Left cardiac atrium (tissue), 4 donors: ENCODE measurements at regions not wholly inside any gene's neighbourhood (a gene's known extent, or its start where the extent isn't known, plus 50 kb on each side); places are given as distances from the start of the nearest gene placed in this dataset.

Experiments used
- ATAC-seq, 2 donors: fragments of 200-7000 bp; cut with Tn5 transposase; one replicate each; pipeline ENCODE4 v1.9.1; 2020; ENCODE audit warnings: mild to moderate bottlenecking in 2 of 2, moderate library complexity in 2 of 2
- DNase-seq: peaks from one replicate; pipeline ENCODE4 v3.0.0-alpha.2; 2020
- intact Hi-C, 2 donors: fragments of 100-400 bp; cut with DNase I; formaldehyde crosslinking; loops; one replicate each; pipeline versions ENCODE4 v1.14.1 to v1.15.1; 2022 to 2023
- donor health status: DM: no; HTN: yes; CAD: no.
- donor health status: DM: no; HTN: yes; CAD: no; lungs with severe emphysema.
- donor health status: DM: yes; HTN: yes; CAD: no.
- donor health status: Dilated cardiomyopathy.

GRCh38 chr16:85361441-85362118, 249.3 kb upstream of the CIBAR2 start:
- DNase-seq = peak; percentile 67
- ATAC-seq = peak; percentile 71 to 75
- intact Hi-C loops = no loop called here

DNA sequence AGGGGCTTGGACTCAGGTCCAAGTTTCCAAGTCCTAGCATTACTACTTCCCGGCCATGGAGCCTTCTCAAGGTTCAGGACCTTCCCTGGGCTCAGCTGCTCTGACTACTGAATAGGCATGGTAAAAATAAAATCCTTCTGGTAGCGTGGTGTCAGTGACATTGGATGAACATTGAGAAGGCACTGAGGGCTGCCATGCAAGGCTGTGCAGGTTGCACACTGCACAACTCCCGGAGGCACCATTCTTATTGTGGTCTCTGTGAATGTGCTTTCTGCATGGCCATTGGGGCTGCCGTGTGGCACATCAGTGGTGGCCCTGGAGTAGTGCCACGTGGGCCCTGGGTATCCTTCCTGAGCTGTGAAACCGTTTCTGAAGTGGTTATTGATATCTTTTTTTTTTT, 250.2 kb upstream of the CIBAR2 start:
- intact Hi-C loops = no loop called here
- DNase-seq (no peak), ATAC-seq (no peak)

- ATAC-seq (no peak), DNase-seq (no peak)
- intact Hi-C loops = no loop called here
Measured at GRCh38 chr16:85363427-85363826, 249.7 kb upstream of the GSE1 start.

DNA sequence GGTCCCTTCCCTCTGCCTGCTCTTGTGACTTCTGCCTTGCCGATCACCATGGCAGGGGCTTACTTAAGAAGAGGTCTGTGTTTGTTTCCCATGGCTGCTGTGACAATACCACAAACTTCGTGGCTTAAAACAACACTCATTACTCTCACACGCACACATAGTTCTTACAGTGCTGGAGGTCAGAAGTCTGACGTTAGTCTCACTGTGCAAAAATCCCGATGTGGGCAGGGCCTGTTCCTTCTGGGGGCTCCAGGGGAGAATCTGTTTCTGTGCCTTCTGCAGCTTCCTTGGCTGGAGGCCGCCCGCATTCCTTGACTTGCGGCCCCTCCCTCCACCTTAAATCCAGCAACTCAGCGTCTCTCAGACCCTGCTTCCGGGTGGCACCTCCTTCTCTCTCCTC, 249.2 kb upstream of the GSE1 start:
- ATAC-seq (no peak), DNase-seq (no peak)
- intact Hi-C loops = no loop called here

DNA sequence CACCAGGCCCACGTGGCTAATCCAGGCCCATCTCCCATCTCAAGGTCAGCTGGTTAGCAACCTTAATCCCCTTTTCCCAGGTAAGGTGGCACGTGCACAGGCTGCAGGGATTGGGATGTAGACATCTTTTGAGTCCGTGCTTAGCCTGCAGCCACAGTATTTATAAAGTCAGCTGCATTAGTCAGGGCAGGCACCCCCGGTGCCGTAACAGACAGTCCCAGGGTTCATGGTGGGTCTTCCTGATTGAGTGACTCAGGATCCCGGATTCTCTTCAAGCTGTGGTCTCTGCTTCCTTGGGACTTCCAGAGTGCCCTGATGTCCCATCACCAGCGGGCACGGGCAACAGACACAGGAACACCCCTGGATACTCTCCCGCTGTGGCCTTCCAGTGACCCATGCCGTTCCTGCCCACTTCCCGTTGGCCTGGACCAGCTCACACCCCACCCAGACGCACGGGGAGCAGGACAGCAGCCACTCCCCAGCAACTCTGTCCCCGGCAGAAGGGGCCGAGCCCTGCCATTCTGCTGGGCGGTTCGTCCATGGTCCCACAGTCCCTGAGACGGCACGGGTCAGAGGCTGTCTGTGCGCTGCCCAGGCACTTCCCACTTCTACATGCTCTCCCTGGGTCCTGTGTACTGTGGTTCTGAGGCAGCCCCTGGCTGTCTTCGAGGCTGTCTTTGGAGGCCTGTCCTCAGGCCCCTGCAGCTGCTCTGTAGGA, 248.6 kb upstream of the GSE1 start:
- intact Hi-C loops = no loop called here
- no peak for ATAC-seq
- DNase-seq = no peak

- no peak for DNase-seq
- no peak for ATAC-seq
- intact Hi-C loops = no loop called here
Measured at GRCh38 chr16:85365120-85365519, 248.0 kb upstream of the GSE1 start.

GRCh38 chr16:85366031-85366763, 246.9 kb upstream of the GSE1 start:
- intact Hi-C loops = no loop called here
- ATAC-seq (no peak), DNase-seq (no peak)

DNA sequence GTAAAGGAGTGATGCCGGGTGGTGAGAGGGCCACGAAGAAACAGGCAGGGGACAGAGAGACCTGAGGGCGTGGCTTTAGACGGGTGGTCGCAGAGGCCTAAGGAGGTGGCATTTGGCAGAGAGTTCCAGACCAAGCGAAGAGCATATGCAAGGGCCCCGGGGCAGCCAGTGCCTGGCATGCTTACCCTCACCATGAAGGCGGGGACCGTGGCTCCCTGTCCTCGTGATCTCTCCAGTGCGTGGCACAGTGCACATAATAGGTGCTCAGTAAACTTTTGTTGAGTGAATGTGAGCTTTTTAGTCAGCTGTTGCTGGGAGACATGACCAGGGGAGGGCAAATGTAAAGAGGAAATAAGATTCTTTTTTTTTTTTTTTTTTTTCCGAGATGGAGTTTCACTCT, 245.6 kb upstream of the GSE1 start:
- ATAC-seq (no peak), DNase-seq (no peak)
- intact Hi-C loops = no loop called here

GRCh38 chr16:85369060-85369459, 244.1 kb upstream of the GSE1 start:
- DNase-seq = no peak
- intact Hi-C loops = no loop called here
- no peak for ATAC-seq

DNA sequence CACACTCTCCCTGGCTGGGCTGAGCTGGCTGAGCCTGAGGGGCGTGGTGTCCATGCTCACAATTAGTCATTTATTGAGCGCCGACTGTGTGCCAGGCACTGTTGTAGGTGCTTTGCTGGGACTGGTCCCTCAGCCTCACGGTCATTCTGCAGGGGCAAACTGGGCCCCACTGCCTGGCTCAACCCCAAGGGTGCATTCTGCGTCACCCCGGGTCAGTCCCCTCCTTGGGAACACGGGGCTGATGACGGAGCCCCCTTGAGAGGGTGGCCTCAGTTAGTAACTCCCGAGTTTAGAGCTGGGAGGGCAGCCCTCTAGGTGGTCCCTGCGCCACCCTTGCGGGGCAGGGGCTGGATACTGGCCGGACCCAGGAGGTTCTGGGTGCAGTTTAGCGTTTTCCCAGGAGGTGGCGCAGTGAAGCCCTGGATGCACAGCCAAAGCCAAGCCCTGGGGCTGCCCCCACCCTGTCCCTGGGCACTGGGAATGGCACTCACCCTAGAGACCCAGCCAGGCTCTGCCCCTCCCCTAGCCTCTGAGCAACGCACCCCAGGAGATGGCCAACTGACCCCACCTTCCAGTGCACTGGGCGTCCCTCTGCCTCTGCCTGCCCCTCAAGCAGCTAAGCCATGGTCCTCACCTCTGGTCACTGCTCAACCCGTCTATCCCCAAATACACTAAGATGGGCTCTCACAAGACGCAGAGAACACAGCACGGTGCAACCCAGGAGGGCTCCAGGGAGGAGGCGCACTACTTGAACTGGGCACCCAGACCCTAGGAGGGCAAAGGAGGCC, 243.2 kb upstream of the GSE1 start:
- peak; percentile 74 for DNase-seq
- intact Hi-C loops = loop anchor here in 1 of 2 donors (10.0 kb wide), 1 partner anchor 55 kb away; no protein-coding TSS in a partner anchor

DNA sequence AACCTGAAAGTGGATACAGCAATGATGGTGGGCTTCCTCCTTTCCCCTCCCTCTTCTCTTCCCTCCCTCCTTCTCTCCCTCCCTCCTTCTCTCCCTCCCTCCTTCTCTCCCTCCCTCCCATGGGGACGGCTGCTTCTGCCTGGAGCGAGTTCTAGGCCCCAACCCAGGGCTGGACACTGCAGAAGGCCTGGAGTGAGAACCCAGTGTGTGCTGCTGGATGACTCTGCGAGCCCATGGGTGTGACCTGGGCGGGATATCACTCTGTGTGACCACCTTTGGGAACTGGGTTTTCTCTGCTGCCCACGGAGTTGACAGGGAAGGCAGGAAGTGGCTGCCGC, 242.6 kb upstream of the GSE1 start:
- DNase-seq (no peak), ATAC-seq (peak; percentile 6 to 31)
- intact Hi-C loops = loop anchor here in 1 of 2 donors (10.0 kb wide), 1 partner anchor 56 kb away; no protein-coding TSS in a partner anchor

More for the DNA sequence above, 243.2 kb upstream of the GSE1 start:
- ATAC-seq = peak; percentile 53 to 59

- ATAC-seq (peak; percentile 80 to 89), DNase-seq (peak; percentile 67)
- intact Hi-C loops = loop anchor here in 1 of 2 donors (10.0 kb wide), 1 partner anchor 56 kb away; no protein-coding TSS in a partner anchor
Measured at GRCh38 chr16:85370881-85371651, 242.1 kb upstream of the GSE1 start.

DNA sequence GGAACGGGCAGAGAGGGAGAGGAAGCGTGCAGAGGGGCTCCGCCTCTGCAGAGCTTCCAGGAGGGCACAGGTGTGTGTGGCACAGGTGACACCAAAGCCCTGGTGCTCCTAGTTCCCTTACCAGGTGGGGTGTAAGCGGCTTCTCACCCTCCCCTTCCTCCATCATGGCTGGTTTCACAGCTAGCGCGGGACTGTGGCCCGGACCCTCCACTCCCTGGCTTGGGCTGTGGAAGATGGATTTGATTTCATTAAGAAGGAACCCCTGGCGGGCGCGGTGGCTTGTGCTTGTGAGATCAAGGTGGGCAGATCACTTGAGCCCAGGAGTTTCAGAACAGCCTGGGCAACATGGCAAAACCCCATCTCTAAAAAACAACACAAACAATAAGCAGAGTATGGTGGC, 241.2 kb upstream of the GSE1 start:
- intact Hi-C loops = loop anchor here in 1 of 2 donors (10.0 kb wide), 1 partner anchor 57 kb away; no protein-coding TSS in a partner anchor
- DNase-seq (no peak), ATAC-seq (no peak)

DNA sequence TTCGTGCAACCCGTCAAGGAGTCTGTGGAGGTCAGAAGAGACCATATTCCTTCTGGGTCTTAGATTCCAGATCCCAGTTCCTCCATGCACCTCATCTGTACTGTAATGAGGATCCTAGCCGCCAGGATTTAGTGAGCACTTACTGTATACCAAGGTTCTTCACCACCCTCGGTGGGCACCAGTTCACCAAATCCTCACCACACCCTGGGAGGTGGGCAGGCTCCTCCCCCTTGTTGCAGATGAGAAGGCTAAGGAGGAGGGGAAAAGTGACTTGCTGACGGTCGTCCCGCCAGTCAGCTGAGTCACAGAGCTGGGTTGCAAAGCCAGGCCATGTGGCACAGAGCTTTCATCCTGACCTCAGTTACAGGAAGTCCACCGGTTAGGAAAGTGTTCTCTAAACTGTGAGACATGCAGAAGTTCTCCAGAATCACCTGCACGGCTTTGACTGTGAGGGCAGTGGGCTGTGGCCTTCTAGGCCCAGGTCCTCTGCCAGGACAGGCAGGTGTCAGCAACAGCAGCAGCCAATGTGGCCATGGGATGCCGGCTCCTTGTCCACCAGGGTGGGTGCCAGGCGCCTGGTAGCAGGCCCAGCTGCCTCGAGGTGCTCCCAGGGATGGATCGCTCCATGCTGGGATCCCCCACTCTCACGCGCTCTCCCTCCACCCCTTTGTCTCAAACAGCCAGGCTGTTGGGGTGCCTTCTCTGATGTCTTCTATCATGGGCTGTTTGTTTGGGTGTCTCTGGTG, 240.3 kb upstream of the GSE1 start:
- DNase-seq = peak; percentile 54
- ATAC-seq = no peak
- intact Hi-C loops = loop anchor here in 1 of 2 donors (10.0 kb wide), 1 partner anchor 58 kb away; no protein-coding TSS in a partner anchor

DNA sequence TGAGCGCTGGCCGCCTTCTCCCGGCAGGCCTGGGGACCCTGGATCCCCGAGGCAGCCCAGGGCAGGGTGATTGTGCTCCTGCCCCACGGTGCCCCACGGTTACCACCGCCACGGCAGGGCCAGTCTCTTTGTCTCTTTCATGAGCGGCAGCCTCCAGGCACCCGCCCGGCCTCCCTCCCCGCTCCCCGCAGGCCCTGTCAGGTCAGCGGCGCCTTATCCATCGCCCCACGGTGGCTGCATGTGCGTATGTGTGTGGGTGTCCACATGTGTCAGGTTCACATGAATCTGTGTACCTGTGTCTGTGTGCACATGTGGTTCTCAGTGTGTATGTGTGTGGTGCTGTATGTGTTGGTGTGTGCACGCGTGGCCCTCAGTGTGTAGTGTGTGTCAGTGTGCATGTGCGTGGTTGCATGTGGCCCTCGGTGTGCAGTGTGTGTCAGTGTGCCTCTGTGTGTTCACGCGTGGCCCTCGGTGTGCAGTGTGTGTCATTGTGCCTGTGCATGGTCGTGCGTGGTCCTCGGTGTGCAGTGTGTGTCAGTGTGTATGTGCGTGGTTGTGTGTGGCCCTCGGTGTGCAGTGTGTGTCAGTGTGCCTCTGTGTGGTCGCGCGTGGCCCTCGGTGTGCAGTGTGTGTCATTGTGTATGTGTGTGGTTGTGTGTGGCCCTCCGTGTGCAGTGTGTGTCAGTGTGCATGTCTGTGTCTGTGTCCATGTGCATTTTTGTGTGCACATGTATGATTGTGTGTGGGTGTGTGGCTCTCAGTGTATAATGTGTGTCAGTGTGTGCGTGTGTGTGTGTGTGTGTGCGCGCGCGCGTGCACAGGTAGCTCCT, 239.2 kb upstream of the GSE1 start:
- intact Hi-C loops = loop anchor here in 1 of 2 donors (10.0 kb wide), 1 partner anchor 59 kb away; no protein-coding TSS in a partner anchor
- DNase-seq = no peak

GRCh38 chr16:85374571-85374872, 238.6 kb upstream of the GSE1 start:
- DNase-seq (no peak), ATAC-seq (no peak)
- intact Hi-C loops = loop anchor here in 1 of 2 donors (10.0 kb wide), 1 partner anchor 60 kb away; no protein-coding TSS in a partner anchor

More for the DNA sequence above, 239.2 kb upstream of the GSE1 start:
- ATAC-seq = no peak

- no peak for ATAC-seq
Measured at GRCh38 chr16:85375282-85375681, 237.8 kb upstream of the GSE1 start.

More at GRCh38 chr16:85375282-85375681, 237.8 kb upstream of the GSE1 start:
- DNase-seq = no peak
- intact Hi-C loops = loop anchor here in 1 of 2 donors (10.0 kb wide), 1 partner anchor 60 kb away; no protein-coding TSS in a partner anchor
